Nephron (organoid): ENCODE measurements at regions not wholly inside any gene's neighbourhood (a gene's known extent, or its start where the extent isn't known, plus 50 kb on each side); places are given as distances from the start of the nearest gene placed in this dataset.

Source experiments
- H3K27ac Mint-ChIP-seq, 3 experiments: 2 replicates each; pipeline ENCODE4 v1.8.0; 2020; ENCODE audit warnings: mixed read lengths in 3 of 3, mild to moderate bottlenecking in 2 of 3, moderate library complexity in 1 of 3
- H3K27me3 Mint-ChIP-seq: 2 replicates; pipeline ENCODE4 v1.8.0; 2021; ENCODE audit warnings: low read depth, mild to moderate bottlenecking, moderate library complexity, mixed read lengths
- H3K36me3 Mint-ChIP-seq: 2 replicates; pipeline ENCODE4 v1.8.0; 2020; ENCODE audit warnings: low read depth, mixed read lengths
- H3K4me1 Mint-ChIP-seq: 2 replicates; pipeline ENCODE4 v1.8.0; 2020; ENCODE audit warnings: mixed read lengths
- H3K4me3 Mint-ChIP-seq, 3 experiments: 2 replicates each; pipeline ENCODE4 v1.8.0; 2020; ENCODE audit warnings: mild to moderate bottlenecking in 3 of 3, mixed read lengths in 3 of 3, moderate library complexity in 2 of 3
- H3K9me3 Mint-ChIP-seq: 2 replicates; pipeline ENCODE4 v1.8.0; 2020; ENCODE audit warnings: mixed read lengths
- TF ChIP-seq, protein P1 (sequence below), 3 experiments: fragments of 200-600 bp; sonication (generic); IDR thresholded peaks; one replicate each; pipeline ENCODE4 v1.5.0; 2021; ENCODE audit warnings: antibody characterized with exemption in 3 of 3; ENCODE audit not compliant: unreplicated experiment in 3 of 3

DNA sequence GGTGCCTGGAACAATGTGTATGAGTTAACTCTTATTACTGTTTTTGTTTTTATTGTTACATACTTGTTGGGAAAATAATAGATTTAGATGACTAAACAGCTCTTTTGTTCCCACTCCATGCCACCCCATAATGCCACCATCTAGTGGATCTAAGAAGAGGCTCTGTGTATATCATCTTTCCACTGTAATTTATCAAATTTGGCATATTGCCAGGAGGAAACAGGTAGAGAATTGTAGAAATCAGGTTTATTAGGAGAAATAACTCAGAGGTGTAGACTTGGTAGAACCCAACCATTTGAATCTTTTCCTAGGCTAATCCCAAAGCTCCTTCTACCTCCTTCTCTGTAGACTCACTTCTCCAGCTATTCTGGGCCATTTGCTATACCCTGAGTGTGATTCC is 150.6 kb downstream of the GATB start:
- H3K27me3 Mint-ChIP-seq = peaks cover 4% of the 10 kb centered on the region

DNA sequence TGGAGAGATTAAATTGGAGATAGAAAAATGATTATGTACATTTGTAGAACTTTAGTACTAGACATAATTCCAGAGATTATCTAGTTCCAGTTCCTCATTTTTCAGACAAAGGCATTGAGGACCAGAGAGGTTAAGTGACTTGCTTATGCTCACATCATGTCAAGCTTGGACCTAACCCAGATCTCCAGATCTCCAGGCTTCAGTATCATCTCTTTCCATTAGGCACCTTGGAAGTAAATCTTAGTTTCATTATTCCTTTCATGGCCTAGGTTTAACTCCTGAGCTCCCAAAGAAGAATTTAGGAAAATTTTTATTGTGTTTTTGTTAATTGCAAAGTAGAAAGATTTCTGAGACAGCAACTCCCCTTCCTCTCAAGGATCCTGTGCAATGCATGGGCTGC is 148.8 kb downstream of the GATB start:
- H3K36me3 Mint-ChIP-seq = no peaks in the 10 kb centered on the region
- H3K27ac Mint-ChIP-seq = no peak overlapping the region
- TF ChIP-seq, protein P1, sequence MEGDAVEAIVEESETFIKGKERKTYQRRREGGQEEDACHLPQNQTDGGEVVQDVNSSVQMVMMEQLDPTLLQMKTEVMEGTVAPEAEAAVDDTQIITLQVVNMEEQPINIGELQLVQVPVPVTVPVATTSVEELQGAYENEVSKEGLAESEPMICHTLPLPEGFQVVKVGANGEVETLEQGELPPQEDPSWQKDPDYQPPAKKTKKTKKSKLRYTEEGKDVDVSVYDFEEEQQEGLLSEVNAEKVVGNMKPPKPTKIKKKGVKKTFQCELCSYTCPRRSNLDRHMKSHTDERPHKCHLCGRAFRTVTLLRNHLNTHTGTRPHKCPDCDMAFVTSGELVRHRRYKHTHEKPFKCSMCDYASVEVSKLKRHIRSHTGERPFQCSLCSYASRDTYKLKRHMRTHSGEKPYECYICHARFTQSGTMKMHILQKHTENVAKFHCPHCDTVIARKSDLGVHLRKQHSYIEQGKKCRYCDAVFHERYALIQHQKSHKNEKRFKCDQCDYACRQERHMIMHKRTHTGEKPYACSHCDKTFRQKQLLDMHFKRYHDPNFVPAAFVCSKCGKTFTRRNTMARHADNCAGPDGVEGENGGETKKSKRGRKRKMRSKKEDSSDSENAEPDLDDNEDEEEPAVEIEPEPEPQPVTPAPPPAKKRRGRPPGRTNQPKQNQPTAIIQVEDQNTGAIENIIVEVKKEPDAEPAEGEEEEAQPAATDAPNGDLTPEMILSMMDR (IDR thresholded peaks at IDR 0.05; ENCODE audit: unreplicated experiment in 3 of 3) = no peak
- no peak overlapping the region for H3K4me3 Mint-ChIP-seq
- peaks cover 6% of the 10 kb centered on the region for H3K27me3 Mint-ChIP-seq
- peaks cover 7% of the 10 kb centered on the region for H3K4me1 Mint-ChIP-seq
- H3K9me3 Mint-ChIP-seq = no peaks in the 10 kb centered on the region

More for the DNA sequence above, 150.6 kb downstream of the GATB start:
- Mint-ChIP-seq H3K27ac (no peak overlapping the region), H3K4me1 (peaks cover 5% of the 10 kb centered on the region), H3K36me3 (no peaks in the 10 kb centered on the region), H3K4me3 (no peak overlapping the region), H3K9me3 (no peaks in the 10 kb centered on the region)
- TF ChIP-seq, protein P1 (IDR thresholded peaks at IDR 0.05; ENCODE audit: unreplicated experiment in 3 of 3) = no peak

- Mint-ChIP-seq H3K36me3 (no peaks in the 10 kb centered on the region), H3K4me1 (peaks cover 13% of the 10 kb centered on the region), H3K4me3 (no peak overlapping the region), H3K9me3 (no peaks in the 10 kb centered on the region), H3K27me3 (peaks cover 17% of the 10 kb centered on the region), H3K27ac (no peak overlapping the region)
- TF ChIP-seq, protein P1 (IDR thresholded peaks at IDR 0.05; ENCODE audit: unreplicated experiment in 3 of 3) = no peak
Observed at GRCh38 chr4:151613290-151613689, 147.5 kb downstream of the GATB start.

DNA sequence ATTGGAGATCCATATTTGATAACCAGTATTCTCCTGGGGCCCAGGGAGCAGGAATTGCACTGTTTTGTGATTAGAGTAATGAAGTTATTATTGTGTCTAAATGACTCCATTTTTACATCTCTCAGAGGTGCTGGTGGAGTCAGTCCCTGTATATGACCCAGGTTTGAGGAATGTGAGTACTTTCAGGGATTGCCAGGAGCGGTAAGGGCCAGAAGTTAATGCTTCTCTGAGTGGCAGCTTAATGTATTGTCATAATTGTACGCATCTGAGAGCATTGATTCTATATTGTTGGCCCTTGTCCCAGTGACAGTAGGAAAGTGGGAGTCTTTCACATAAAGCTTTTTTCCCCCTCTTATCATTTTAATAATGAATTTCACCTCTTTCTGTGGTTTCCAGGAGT is 146.2 kb downstream of the GATB start:
- H3K36me3 Mint-ChIP-seq = no peaks in the 10 kb centered on the region
- peaks cover 13% of the 10 kb centered on the region for H3K4me1 Mint-ChIP-seq
- TF ChIP-seq, protein P1 (IDR thresholded peaks at IDR 0.05; ENCODE audit: unreplicated experiment in 3 of 3) = no peak
- peaks cover 19% of the 10 kb centered on the region for H3K27me3 Mint-ChIP-seq
- no peak overlapping the region for H3K4me3 Mint-ChIP-seq
- H3K9me3 Mint-ChIP-seq = no peaks in the 10 kb centered on the region
- H3K27ac Mint-ChIP-seq = no peak overlapping the region

- no peak overlapping the region for H3K4me3 Mint-ChIP-seq
- peaks cover 15% of the 10 kb centered on the region for H3K27me3 Mint-ChIP-seq
- TF ChIP-seq, protein P1 (IDR thresholded peaks at IDR 0.05; ENCODE audit: unreplicated experiment in 3 of 3) = no peak
- H3K27ac Mint-ChIP-seq = no peak overlapping the region
- H3K9me3 Mint-ChIP-seq = no peaks in the 10 kb centered on the region
- peaks cover 13% of the 10 kb centered on the region for H3K4me1 Mint-ChIP-seq
- H3K36me3 Mint-ChIP-seq = no peaks in the 10 kb centered on the region
Observed at GRCh38 chr4:151618858-151619257, 141.9 kb downstream of the GATB start.

DNA sequence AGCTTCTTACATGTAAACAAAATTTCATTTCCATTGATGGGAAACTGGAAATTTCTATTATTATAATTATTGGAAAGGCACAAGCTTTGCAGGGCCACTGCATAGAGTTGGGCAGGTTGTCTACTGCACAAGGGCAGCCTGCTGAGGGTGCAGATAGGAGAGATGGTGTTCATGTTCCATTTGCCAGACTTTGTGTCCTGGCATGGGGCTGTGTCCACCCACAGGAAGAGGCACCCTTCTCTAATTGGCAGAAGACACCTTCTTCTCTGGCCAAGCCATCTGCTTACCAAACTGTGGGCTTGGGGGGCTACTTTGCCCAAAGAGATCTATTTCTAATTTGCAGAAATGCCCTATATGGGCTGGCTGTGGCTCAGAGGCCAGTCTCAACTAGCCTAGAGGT is 140.7 kb downstream of the GATB start:
- no peaks in the 10 kb centered on the region for H3K36me3 Mint-ChIP-seq
- no peak overlapping the region for H3K4me3 Mint-ChIP-seq
- TF ChIP-seq, protein P1 (IDR thresholded peaks at IDR 0.05; ENCODE audit: unreplicated experiment in 3 of 3) = no peak
- H3K9me3 Mint-ChIP-seq = no peaks in the 10 kb centered on the region
- peaks cover 15% of the 10 kb centered on the region for H3K27me3 Mint-ChIP-seq
- peaks cover 14% of the 10 kb centered on the region for H3K4me1 Mint-ChIP-seq
- H3K27ac Mint-ChIP-seq = no peak overlapping the region
